CD4-positive, CD25-positive, alpha-beta regulatory T cell (primary cell): ENCODE measurements at regions not wholly inside any gene's neighbourhood (a gene's known extent, or its start where the extent isn't known, plus 50 kb on each side); places are given as distances from the start of the nearest gene placed in this dataset.

Experiments
- ATAC-seq, 2 donors: fragments of 150-1000 bp; cut with Tn5 transposase; one replicate each; pipeline ENCODE4 v1.10.0; 2021; ENCODE audit warnings: low read depth in 2 of 2, moderate number of reproducible peaks in 2 of 2, moderate library complexity in 1 of 2
- DNase-seq, 3 donors: peaks; one replicate each; pipeline versions ENCODE4 v3.0.0 to v3.0.0-alpha.2; 2012 to 2022; ENCODE audit warnings: mixed read lengths in 1 of 3
- H3K27ac ChIP-seq: one replicate; pipeline ENCODE4 v1.7.0; 2013; ENCODE audit warnings: mild to moderate bottlenecking, low read length; ENCODE audit not compliant: insufficient read depth, poor library complexity, severe bottlenecking
- H3K27me3 ChIP-seq: one replicate; pipeline ENCODE4 v1.7.0; 2013; ENCODE audit warnings: low read length; ENCODE audit not compliant: control insufficient read depth, insufficient read depth
- H3K36me3 ChIP-seq: one replicate; pipeline ENCODE4 v1.7.0; 2013; ENCODE audit warnings: mild to moderate bottlenecking, low read length, moderate library complexity; ENCODE audit not compliant: control insufficient read depth, insufficient read depth
- H3K4me1 ChIP-seq: 2 replicates; pipeline ENCODE4 v1.7.0; 2013; ENCODE audit warnings: mild to moderate bottlenecking, low read length; ENCODE audit not compliant: insufficient read depth, control insufficient read depth, poor library complexity, severe bottlenecking
- H3K4me3 ChIP-seq: one replicate; pipeline ENCODE4 v1.7.0; 2013; ENCODE audit warnings: low read depth, mild to moderate bottlenecking, low read length, moderate library complexity
- H3K9me3 ChIP-seq, 2 experiments: 1 replicate in 1 of 2; 2 replicates in 1 of 2; pipeline ENCODE4 v1.7.0; 2013; ENCODE audit warnings: low read length in 2 of 2, mild to moderate bottlenecking in 1 of 2, moderate library complexity in 1 of 2; ENCODE audit not compliant: control insufficient read depth in 2 of 2
- H3K27ac Mint-ChIP-seq, 3 donors: one replicate each; pipeline ENCODE4 v1.8.0; 2020 to 2022; ENCODE audit warnings: mild to moderate bottlenecking in 3 of 3, mixed read lengths in 3 of 3, moderate library complexity in 2 of 3
- H3K27me3 Mint-ChIP-seq: one replicate; pipeline ENCODE4 v1.8.0; 2022; ENCODE audit warnings: mild to moderate bottlenecking, mixed read lengths
- H3K36me3 Mint-ChIP-seq: one replicate; pipeline ENCODE4 v1.8.0; 2020; ENCODE audit warnings: mixed read lengths
- H3K4me1 Mint-ChIP-seq, 4 donors: one replicate each; pipeline ENCODE4 v1.8.0; 2020 to 2022; ENCODE audit warnings: mixed read lengths in 4 of 4, mild to moderate bottlenecking in 1 of 4
- H3K4me3 Mint-ChIP-seq, 4 donors: one replicate each; pipeline ENCODE4 v1.8.0; 2020 to 2022; ENCODE audit warnings: mild to moderate bottlenecking in 4 of 4, mixed read lengths in 4 of 4, moderate library complexity in 3 of 4
- H3K9me3 Mint-ChIP-seq, 7 donors: one replicate each; pipeline ENCODE4 v1.8.0; 2020 to 2022; ENCODE audit warnings: mixed read lengths in 7 of 7, mild to moderate bottlenecking in 3 of 7, moderate library complexity in 2 of 7

DNA sequence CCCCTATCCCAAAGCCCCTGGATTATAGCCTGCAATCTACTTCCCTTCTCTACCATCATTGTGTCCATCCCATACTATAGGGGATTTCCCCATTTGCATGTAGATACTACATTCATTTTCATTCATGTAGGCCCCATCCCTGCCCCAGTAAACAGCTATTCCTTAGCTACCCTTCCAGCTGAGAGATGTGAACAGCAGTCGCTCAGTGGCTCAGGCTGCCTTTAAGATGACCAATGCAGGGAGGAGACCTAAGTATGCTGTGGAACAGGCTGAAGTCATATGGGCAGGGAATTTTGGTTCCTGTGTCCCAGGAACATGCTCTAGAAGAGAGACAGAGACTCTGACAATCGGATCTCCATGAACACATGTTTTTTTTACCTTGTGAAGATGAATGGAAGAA, 481.2 kb upstream of the SYT1 start:
- Histone ChIP-seq H3K27ac (no peak overlapping the region), H3K27me3 (no peaks in the 10 kb centered on the region), H3K36me3 (no peaks in the 10 kb centered on the region), H3K9me3 (peaks cover 0 to 2% of the 10 kb centered on the region in 2 experiments), H3K4me3 (no peak overlapping the region), H3K4me1 (no peaks in the 10 kb centered on the region)
- Mint-ChIP-seq H3K9me3 (peaks cover 3 to 41% (median 12%) of the 10 kb centered on the region in 7 donors), H3K36me3 (no peaks in the 10 kb centered on the region), H3K27me3 (no peaks in the 10 kb centered on the region), H3K4me1 (no peaks in the 10 kb centered on the region), H3K27ac (no peak overlapping the region), H3K4me3 (no peak overlapping the region)
- no peak for DNase-seq
- no peak for ATAC-seq

DNA sequence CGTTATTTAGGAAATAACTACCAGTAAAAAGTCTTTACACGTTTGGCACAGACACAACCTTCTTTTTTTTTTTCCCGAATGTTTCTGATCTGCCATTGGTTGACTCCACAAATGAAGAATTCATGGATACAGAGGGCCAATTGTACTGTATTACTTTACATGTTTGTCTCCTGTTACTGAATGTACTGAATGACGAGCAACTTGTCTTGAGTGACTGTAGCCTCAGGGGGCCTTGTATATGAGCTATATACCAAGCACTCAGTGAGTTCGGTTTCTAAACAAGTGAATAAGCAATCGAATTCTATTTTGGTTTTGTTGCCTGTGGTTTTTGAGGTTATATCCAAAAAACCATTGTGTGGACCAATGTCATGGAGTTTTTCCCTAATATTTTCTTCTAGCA, 480.0 kb upstream of the SYT1 start:
- Mint-ChIP-seq H3K27ac (no peak overlapping the region), H3K27me3 (no peaks in the 10 kb centered on the region), H3K9me3 (peaks cover 3 to 32% (median 10%) of the 10 kb centered on the region in 7 donors), H3K4me1 (no peaks in the 10 kb centered on the region), H3K36me3 (no peaks in the 10 kb centered on the region), H3K4me3 (no peak overlapping the region)
- no peak for DNase-seq
- Histone ChIP-seq H3K4me1 (no peaks in the 10 kb centered on the region), H3K4me3 (no peak overlapping the region), H3K27me3 (no peaks in the 10 kb centered on the region), H3K9me3 (peaks cover 0 to 2% of the 10 kb centered on the region in 2 experiments), H3K36me3 (no peaks in the 10 kb centered on the region), H3K27ac (no peak overlapping the region)
- no peak for ATAC-seq

DNA sequence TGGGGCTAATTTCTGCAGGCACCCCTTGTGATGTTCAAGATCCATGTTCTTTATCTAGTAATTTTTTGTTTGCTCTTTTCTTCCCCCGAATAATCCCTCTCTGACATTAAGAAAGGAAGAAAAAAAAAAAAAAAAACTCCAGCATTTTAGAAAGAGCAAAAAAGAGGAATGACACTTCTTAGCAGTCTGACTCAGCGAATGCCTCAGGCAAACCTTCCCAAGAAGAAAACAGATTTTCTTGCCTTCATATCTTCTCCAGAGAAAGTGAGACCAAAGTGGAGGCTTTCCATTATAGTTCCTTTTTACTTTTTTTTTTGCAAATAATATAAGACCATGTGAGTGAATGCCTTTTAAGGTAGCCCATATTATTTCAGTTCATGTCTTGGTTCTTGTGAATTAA, 479.0 kb upstream of the SYT1 start:
- Histone ChIP-seq H3K27ac (no peak overlapping the region), H3K36me3 (no peaks in the 10 kb centered on the region), H3K9me3 (peaks cover 0 to 2% of the 10 kb centered on the region in 2 experiments), H3K4me1 (no peaks in the 10 kb centered on the region), H3K27me3 (no peaks in the 10 kb centered on the region), H3K4me3 (no peak overlapping the region)
- ATAC-seq: no peak
- Mint-ChIP-seq H3K4me3 (no peak overlapping the region), H3K27me3 (no peaks in the 10 kb centered on the region), H3K4me1 (no peaks in the 10 kb centered on the region), H3K9me3 (peaks cover 3 to 39% (median 10%) of the 10 kb centered on the region in 7 donors), H3K36me3 (no peaks in the 10 kb centered on the region), H3K27ac (no peak overlapping the region)
- no peak for DNase-seq

DNA sequence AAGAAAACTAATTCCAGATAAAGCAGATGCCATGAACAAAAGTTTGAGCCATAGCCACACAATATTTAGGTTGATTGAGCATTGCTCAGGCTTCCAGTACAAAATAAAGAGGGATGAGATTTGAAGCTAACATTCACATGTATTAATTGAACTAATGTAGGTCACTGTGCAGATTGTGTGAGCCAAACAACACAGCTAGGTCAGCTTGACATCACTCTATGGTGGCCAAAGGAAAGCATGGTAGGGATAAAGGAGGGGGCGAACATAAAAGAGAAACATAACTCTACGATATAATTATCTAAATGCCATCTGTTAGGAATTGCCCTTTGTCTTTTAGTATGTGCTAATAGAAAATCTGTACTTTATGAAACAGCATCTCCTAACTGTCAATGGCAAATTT, 477.7 kb upstream of the SYT1 start:
- Histone ChIP-seq H3K4me3 (no peak overlapping the region), H3K27me3 (no peaks in the 10 kb centered on the region), H3K27ac (no peak overlapping the region), H3K4me1 (no peaks in the 10 kb centered on the region), H3K36me3 (no peaks in the 10 kb centered on the region), H3K9me3 (peaks cover 0 to 2% of the 10 kb centered on the region in 2 experiments)
- Mint-ChIP-seq H3K4me3 (no peak overlapping the region), H3K27ac (no peak overlapping the region), H3K27me3 (no peaks in the 10 kb centered on the region), H3K36me3 (no peaks in the 10 kb centered on the region), H3K9me3 (peaks cover 3 to 41% (median 12%) of the 10 kb centered on the region in 7 donors), H3K4me1 (no peaks in the 10 kb centered on the region)
- DNase-seq: no peak
- no peak for ATAC-seq

DNA sequence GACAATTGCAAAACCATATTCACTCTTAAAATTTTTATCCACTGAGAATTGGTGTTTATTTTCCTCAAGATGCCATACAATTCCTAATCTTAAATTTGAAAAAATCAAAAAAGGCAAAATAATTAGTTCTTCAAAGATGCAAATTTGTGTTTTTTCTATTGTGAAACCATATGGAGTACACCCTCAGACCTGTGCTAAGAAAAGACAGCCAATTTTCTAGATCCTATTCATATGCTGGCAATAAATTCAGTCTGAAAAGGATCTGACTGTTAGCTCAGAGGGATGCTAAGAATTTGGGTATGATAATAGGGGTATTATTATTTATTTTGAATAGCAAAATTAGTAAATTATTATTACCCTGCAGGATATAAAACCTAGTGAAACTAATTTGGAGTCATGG, 476.9 kb upstream of the SYT1 start:
- no peak overlapping the region for H3K27ac Mint-ChIP-seq

DNA sequence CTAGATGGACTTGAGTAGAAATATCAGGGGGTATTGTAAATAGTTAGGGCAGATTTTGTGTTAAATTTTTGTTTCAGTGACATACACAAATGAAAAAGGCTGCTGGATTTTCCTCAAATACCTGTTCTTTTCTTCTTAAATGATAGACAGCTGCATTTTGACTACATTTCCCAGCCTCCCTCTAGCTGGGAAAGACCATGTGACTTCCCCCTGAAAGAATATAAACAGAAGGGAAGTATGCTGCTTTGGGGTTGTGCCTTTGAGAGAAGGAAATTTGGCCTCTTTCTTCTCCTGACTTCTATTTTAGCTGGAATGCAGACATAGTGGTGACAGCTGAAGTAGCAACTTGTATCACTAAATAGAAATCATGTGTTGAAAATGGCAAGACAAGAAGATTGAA, 476.1 kb upstream of the SYT1 start:
- Mint-ChIP-seq H3K4me3 (no peak overlapping the region), H3K36me3 (no peaks in the 10 kb centered on the region), H3K27ac (no peak overlapping the region), H3K4me1 (no peaks in the 10 kb centered on the region), H3K27me3 (no peaks in the 10 kb centered on the region), H3K9me3 (peaks cover 3 to 36% (median 10%) of the 10 kb centered on the region in 7 donors)
- no peak overlapping the region for H3K4me3 ChIP-seq
- no peak overlapping the region for H3K27ac ChIP-seq
- H3K36me3 ChIP-seq: no peaks in the 10 kb centered on the region
- no peaks in the 10 kb centered on the region for H3K9me3 ChIP-seq
- DNase-seq (no peak), ATAC-seq (no peak)
- H3K4me1 ChIP-seq: no peaks in the 10 kb centered on the region
- no peaks in the 10 kb centered on the region for H3K27me3 ChIP-seq

More for the DNA sequence above, 476.9 kb upstream of the SYT1 start:
- no peaks in the 10 kb centered on the region for H3K9me3 ChIP-seq
- no peaks in the 10 kb centered on the region for H3K27me3 ChIP-seq
- H3K36me3 ChIP-seq: no peaks in the 10 kb centered on the region
- no peak for ATAC-seq
- peaks cover 3 to 39% (median 10%) of the 10 kb centered on the region in 7 donors for H3K9me3 Mint-ChIP-seq
- H3K27ac ChIP-seq: no peak overlapping the region
- H3K36me3 Mint-ChIP-seq: no peaks in the 10 kb centered on the region
- H3K4me1 ChIP-seq: no peaks in the 10 kb centered on the region
- H3K4me3 ChIP-seq: no peak overlapping the region
- no peak for DNase-seq
- H3K27me3 Mint-ChIP-seq: no peaks in the 10 kb centered on the region
- no peaks in the 10 kb centered on the region for H3K4me1 Mint-ChIP-seq
- no peak overlapping the region for H3K4me3 Mint-ChIP-seq

DNA sequence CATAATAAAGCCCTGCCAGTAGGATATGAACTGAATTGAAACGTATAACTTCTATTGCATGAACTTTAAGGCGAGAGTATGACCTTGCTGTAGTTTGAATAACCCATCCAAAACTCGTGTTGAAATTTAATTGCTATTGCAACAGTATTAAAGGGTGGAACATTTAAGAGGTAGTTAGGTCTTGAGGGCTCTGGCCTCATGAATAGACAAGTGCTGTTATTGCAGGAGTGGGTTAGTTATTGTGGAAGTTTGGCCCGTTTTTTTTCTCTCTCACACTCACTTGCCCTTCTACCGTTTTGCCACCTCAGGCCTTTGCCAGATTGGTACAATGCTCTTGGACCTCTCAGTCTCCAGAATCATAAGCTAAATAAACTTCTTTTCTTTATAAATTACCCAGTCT, 473.7 kb upstream of the SYT1 start:
- H3K4me1 ChIP-seq: no peaks in the 10 kb centered on the region
- Mint-ChIP-seq H3K4me3 (no peak overlapping the region), H3K27me3 (no peaks in the 10 kb centered on the region), H3K4me1 (no peaks in the 10 kb centered on the region), H3K9me3 (peaks cover 2 to 27% (median 5%) of the 10 kb centered on the region in 7 donors), H3K27ac (no peak overlapping the region), H3K36me3 (no peaks in the 10 kb centered on the region)
- no peak overlapping the region for H3K4me3 ChIP-seq
- ATAC-seq (no peak), DNase-seq (no peak)
- no peak overlapping the region for H3K27ac ChIP-seq
- no peaks in the 10 kb centered on the region for H3K9me3 ChIP-seq
- no peaks in the 10 kb centered on the region for H3K27me3 ChIP-seq
- no peaks in the 10 kb centered on the region for H3K36me3 ChIP-seq

DNA sequence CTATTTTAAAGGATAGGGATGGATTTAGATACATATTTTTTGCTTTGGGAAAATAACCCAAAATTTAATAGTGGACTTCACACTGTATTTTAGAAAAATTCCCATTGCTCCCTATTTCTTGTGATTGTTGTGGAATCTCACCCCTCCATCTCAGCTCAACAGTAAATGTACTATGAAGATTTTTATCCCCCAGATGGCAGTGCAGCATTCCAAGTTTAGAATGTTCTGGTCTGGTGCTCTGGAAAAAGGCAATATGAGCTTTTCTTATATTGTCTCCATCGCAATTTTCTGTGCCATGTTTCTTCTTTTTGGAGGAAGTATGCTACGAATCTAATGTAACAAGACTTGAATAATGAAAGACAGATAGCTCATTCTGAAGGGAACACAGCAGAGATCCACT, 471.7 kb upstream of the SYT1 start:
- no peaks in the 10 kb centered on the region for H3K27me3 ChIP-seq
- Mint-ChIP-seq H3K27me3 (no peaks in the 10 kb centered on the region), H3K27ac (no peak overlapping the region), H3K4me3 (no peak overlapping the region), H3K9me3 (peaks cover 0 to 18% (median 4%) of the 10 kb centered on the region in 7 donors), H3K4me1 (no peaks in the 10 kb centered on the region), H3K36me3 (no peaks in the 10 kb centered on the region)
- no peak overlapping the region for H3K4me3 ChIP-seq
- ATAC-seq (no peak), DNase-seq (no peak)
- H3K9me3 ChIP-seq: peaks cover 0 to 4% of the 10 kb centered on the region in 2 experiments
- H3K36me3 ChIP-seq: no peaks in the 10 kb centered on the region
- H3K4me1 ChIP-seq: no peaks in the 10 kb centered on the region
- H3K27ac ChIP-seq: no peak overlapping the region
